HG03060 (cell line): ENCODE measurements at regions not wholly inside any gene's neighbourhood (a gene's known extent, or its start where the extent isn't known, plus 50 kb on each side); places are given as distances from the start of the nearest gene placed in this dataset.
A peak's percentile ranks its signal among the peaks of the same experiment; 100 is the strongest.
"Not testable (repeated sequence)": the region's sequence is repeated elsewhere in the genome, so short reads cannot be mapped to it uniquely, and the experiment has no call there.

Experiments used
- ATAC-seq: cut with Tn5 transposase; IDR thresholded peaks from one replicate; pipeline ENCODE4 v1.9.1; 2021; ENCODE audit warnings: low read depth, moderate number of reproducible peaks; ENCODE audit not compliant: unreplicated experiment

DNA sequence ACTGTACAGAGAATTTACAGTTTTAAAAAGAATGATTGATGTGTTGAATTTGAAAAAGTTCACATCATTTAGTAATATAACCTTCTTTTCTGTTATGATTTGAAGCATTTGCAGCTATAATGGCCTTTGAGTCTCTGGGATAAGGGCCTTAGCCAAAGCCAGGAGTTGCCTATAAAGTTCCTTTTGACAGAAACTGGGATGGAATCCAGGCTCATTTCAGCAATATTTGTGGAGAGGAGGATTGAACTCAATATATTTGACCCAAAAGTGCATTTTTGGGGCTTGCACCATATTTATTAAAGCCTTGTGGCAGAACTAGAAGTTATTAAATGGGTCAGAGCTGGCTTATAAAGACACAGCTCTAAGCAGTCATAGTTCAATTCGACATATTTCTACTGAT lies 348.7 kb upstream of the EPHA3 start:
- ATAC-seq = no peak

GRCh38 chr3:88767746-88768145 lies 339.7 kb upstream of the EPHA3 start:
- ATAC-seq = no peak

DNA sequence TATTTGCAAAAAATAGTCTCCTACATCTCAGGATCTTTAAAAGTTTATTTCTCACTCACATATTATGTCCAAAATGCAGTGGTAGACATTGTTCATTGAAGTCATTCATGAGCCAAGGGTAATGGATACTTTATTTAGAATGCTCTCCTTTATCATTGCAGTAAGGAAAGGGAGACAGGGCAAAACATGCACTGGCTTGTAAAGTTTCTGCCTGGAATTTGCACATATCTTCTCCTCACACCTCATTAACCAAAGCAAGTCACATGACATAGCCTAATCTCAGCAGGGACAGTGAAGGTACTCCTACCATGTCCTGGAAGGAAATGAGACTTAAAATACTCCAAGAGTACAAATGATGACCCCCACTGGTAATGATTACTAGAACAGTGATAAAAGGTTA lies 333.7 kb upstream of the EPHA3 start:
- ATAC-seq = no peak

DNA sequence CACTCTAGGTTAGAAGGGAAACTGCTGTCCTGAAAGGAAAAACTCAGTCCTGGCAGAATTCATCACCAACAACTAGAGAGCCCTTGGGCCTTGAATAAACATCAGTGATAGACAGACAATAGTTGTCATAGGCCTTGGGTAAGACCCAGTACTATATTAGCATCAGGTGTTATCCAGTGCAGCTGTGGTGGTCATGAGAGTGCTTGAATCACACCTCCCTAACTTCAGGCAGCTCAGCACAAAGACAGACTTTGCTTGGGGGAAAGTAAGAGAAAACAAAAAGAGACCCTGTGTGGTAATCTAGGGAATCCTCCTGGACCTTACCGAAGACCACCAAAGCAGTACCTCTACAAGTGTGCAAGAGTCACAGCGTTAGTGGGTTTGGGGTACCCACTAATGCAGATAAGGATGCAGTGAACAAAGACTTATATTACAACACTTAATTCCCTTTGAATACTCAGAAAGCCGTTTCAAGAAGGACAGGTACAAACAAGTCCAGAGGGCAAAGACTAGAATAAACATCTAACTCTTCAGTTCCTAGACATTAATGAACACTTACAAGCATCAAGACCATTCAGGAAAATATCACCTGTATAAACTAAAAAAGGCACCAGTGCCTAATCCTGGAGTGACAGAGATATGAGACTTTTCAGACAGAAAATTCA lies 332.3 kb upstream of the EPHA3 start:
- ATAC-seq = no peak

- no peak for ATAC-seq
Measured at GRCh38 chr3:88779482-88779881, 327.9 kb upstream of the EPHA3 start.

DNA sequence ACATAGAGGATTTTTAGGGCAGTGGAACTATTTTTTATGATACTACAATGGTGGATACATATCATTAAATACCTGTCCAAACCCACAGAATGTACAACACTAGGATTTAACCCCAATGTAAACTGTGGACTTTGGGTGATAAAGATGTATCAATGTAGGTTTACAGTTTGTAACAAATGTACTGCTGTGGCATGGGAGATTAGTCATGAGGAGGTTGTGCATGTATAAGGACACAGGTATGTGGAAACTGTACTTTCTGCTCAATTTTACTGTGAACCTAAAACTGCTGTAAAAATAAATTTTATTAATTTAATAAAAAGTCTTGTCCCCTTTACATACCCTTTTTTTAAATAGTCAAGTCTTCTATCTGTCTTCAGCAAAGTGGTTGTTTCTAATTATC lies 322.5 kb upstream of the EPHA3 start:
- no peak for ATAC-seq

DNA sequence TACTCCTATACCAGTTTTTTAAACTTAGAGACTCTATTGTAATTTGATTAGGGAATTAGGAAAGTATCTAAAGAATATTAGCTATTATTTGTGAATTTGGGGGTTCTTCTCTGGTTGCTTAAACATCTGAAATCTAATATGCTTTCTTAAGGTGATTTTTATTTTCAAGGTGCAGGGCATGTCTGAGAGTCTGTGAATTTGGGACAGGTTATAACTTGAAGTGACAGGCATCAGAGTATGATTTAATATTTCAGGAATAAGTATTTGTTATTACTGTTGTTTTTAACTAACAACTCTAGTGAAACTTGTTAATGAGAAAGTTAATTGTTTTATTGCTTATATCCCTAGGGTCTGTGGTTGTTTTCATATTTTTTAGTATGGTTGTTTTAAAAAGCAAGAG lies 321.6 kb upstream of the EPHA3 start:
- ATAC-seq = no peak

DNA sequence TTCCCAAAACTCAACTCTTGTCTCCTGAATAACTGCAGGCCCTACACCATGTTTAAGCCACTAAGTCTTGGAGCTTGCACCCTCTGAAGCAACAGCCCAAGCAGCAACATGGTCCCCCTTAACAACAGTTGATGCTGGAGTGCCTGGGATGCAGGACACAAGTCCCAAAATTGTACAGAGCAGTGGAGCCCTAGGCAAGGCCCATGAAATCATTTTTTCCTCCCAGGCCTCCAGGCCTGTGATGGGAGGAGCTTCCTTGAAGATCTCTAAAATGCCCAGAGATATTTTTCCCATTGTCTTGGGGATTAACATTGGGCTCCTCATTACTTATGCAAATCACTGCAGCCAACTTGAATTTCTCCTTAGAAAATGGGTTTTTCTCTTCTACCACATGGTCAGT lies 311.9 kb upstream of the EPHA3 start:
- ATAC-seq = no peak

DNA sequence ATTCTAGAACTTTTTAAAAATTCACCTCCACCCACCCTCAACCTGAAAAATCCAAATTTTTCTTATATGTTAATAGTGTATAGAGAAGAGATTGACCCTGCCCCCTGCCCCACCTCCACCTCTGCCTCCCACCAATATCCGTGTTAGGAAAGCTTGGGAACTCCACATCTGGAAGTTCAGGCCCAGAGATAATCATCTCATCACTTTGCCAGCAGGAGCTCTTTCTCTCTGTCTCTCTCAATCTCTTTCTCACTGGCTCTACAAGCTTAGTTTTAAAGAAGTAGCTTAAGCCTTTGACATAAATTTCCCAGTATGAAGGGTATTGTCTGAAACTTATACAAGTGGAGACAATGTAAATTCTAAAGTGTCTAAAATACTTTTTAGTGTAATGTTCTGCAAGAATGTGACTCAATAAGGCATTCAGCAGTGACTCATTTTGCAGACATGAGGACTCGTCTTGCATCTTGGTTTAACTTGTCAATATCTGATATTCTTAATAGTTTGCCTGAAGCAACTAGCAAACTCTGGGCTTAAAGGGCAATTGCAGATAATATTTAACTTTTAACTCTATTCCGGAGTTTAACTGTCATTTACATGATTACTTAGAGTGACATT lies 299.8 kb upstream of the EPHA3 start:
- no peak for ATAC-seq

GRCh38 chr3:88809993-88810392 lies 297.4 kb upstream of the EPHA3 start:
- no peak for ATAC-seq

- ATAC-seq = no peak
Measured at GRCh38 chr3:88810455-88810854, 297.0 kb upstream of the EPHA3 start.

GRCh38 chr3:88811096-88811495 lies 296.3 kb upstream of the EPHA3 start:
- ATAC-seq = no peak

DNA sequence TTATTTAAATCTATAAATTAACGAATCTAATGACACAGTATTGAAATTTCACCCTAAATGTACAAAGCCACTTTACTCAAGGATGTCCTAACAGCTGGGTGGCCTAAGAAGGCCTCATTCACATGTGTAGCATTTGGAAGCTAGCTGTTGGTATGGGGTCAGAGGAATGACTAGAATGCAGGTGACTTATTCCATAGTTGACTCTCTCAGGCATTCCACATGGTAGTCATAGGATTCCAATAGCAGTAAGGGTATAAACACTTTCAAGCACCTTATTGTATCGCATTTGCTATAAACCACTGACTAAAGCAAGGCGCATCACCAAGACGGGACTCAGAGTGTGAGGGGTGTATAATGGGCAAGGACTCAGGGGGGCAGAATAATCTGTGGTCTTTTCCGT lies 294.8 kb upstream of the EPHA3 start:
- ATAC-seq = no peak

DNA sequence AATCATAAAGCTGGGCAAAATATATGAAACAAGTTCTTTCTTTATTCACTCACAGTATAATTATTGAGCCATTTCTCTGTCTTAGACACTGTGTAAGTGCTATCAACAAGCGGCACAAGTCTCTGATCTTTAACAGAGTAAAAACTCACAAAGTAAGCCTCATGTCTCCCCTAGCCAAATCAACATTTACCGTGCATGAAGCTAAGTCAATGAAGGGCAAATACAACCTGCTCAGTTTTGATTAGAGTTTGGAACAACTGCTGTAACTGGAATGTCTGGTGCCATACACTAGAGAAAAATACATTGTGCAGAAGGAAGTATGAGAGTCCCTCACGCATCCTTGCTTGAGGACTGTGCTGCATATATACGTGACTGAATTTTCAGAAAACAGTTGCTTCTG lies 291.0 kb upstream of the EPHA3 start:
- no peak for ATAC-seq

- ATAC-seq = no peak
Measured at GRCh38 chr3:88824666-88825564, 282.5 kb upstream of the EPHA3 start.

DNA sequence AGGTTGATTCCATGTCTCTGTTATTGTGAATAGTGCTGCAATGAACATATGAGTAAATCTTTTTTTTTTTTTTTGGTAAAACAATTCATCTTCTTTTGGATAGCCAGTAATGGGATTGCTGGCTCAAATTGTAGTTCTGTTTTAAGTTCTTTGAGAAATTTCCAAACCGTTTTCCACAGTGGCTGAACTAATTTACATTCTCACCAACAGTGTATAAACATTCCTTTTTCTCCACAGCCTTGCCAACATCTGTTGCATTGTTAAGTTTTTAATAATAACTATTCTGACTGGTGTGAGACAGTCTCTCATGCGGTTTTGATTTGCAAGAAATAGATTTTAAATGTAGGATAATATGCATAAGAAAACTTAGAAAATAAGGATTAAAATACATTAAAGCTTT lies 279.0 kb upstream of the EPHA3 start:
- ATAC-seq = no peak

GRCh38 chr3:88852606-88853005 lies 254.8 kb upstream of the EPHA3 start:
- no peak for ATAC-seq

GRCh38 chr3:88863196-88863595 lies 244.2 kb upstream of the EPHA3 start:
- ATAC-seq = no peak

- no peak for ATAC-seq
Measured at GRCh38 chr3:88876724-88877123, 230.7 kb upstream of the EPHA3 start.

- no peak for ATAC-seq
Measured at GRCh38 chr3:88879905-88880304, 227.5 kb upstream of the EPHA3 start.

DNA sequence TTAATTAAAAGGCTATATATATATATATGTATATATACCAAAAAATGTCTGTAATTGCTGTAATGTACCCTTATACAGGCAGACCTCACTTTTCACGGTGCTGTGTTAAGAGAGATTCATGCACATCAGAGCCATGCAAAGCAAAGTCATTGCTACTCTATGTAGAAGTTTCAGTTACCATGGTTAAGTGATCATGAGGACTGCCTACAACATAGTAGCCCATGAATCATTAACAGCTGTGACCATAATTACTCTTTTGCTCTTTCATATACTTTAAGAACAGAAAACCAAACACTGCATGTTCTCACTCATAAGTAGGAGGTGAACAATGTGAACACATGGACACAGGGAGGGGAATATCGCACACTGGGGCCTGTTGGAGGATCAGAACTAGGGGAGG lies 225.3 kb upstream of the EPHA3 start:
- peak; percentile 98 for ATAC-seq

GRCh38 chr3:88886624-88887023 lies 220.8 kb upstream of the EPHA3 start:
- not testable (repeated sequence) for ATAC-seq
